ENCODE measurements at regions not wholly inside any gene's neighbourhood (a gene's known extent, or its start where the extent isn't known, plus 50 kb on each side); places are given as distances from the start of the nearest gene placed in this dataset.

DNA sequence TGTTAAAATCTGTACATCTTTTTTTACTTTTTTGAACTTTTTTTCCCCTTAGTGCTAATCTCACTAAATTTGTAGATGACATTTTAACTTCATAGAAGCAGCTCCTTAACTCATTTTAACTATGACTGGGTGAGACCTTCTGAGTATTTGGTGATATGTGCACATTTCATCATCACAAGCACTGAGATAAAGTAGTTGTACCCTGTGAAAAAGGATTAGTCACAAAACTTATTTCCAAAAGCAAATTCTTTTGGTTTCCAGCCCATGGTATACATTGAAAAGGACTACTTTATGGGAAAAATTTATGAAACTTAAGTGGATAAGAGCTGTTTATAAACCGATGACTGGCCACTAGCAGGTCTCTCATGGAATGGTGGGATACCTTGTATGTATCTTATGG, 581.5 kb downstream of the PLCL1 start:
- no peak for TF ChIP-seq POLR2A (IDR thresholded peaks at IDR 0.05; ENCODE audit: low read length)
- no peak for TF ChIP-seq GATA1 (IDR thresholded peaks at IDR 0.05; ENCODE audit: low read depth, low read length)
